ENCODE measurements at regions not wholly inside any gene's neighbourhood (a gene's known extent, or its start where the extent isn't known, plus 50 kb on each side); places are given as distances from the start of the nearest gene placed in this dataset.

GRCh38 chr21:15242906-15243305 lies 178.1 kb upstream of the NRIP1 start:
- DNase-seq = no peak

GRCh38 chr21:15243406-15243805 lies 178.6 kb upstream of the NRIP1 start:
- no peak for DNase-seq

- no peak for DNase-seq
Observed at GRCh38 chr21:15247613-15248012, 182.8 kb upstream of the NRIP1 start.

- DNase-seq = peak; percentile 48
Observed at GRCh38 chr21:15249285-15249993, 184.6 kb upstream of the NRIP1 start.

- DNase-seq = no peak
Observed at GRCh38 chr21:15250384-15250783, 185.6 kb upstream of the NRIP1 start.

- DNase-seq = no peak
Observed at GRCh38 chr21:15252431-15252830, 187.6 kb upstream of the NRIP1 start.

- DNase-seq = no peak
Observed at GRCh38 chr21:15254111-15254510, 189.3 kb upstream of the NRIP1 start.

- no peak for DNase-seq
Observed at GRCh38 chr21:15255261-15255660, 190.5 kb upstream of the NRIP1 start.

GRCh38 chr21:15255763-15256162 lies 191.0 kb upstream of the NRIP1 start:
- DNase-seq = no peak

GRCh38 chr21:15256996-15257395 lies 192.2 kb upstream of the NRIP1 start:
- no peak for DNase-seq

- no peak for DNase-seq
Observed at GRCh38 chr21:15257646-15258045, 192.8 kb upstream of the NRIP1 start.

GRCh38 chr21:15259824-15260223 lies 195.0 kb upstream of the NRIP1 start:
- no peak for DNase-seq

- DNase-seq = no peak
Observed at GRCh38 chr21:15260604-15261003, 195.8 kb upstream of the NRIP1 start.

GRCh38 chr21:15264084-15264665 lies 199.4 kb upstream of the NRIP1 start:
- DNase-seq = no peak

- DNase-seq = no peak
Observed at GRCh38 chr21:15272171-15272570, 207.4 kb upstream of the NRIP1 start.

- DNase-seq = no peak
Observed at GRCh38 chr21:15272591-15272990, 207.8 kb upstream of the NRIP1 start.

GRCh38 chr21:15273244-15273643 lies 208.4 kb upstream of the NRIP1 start:
- DNase-seq = no peak

GRCh38 chr21:15274701-15275485 lies 210.1 kb upstream of the NRIP1 start:
- DNase-seq = no peak

- no peak for DNase-seq
Observed at GRCh38 chr21:15275615-15276235, 210.9 kb upstream of the NRIP1 start.

- no peak for DNase-seq
Observed at GRCh38 chr21:15276243-15276642, 211.4 kb upstream of the NRIP1 start.

GRCh38 chr21:15277466-15277865 lies 212.7 kb upstream of the NRIP1 start:
- no peak for DNase-seq

- DNase-seq = no peak
Observed at GRCh38 chr21:15278279-15278678, 213.5 kb upstream of the NRIP1 start.

- DNase-seq = no peak
Observed at GRCh38 chr21:15278851-15279250, 214.1 kb upstream of the NRIP1 start.

- no peak for DNase-seq
Observed at GRCh38 chr21:15279482-15279881, 214.7 kb upstream of the NRIP1 start.

Measured in right forelimb (tissue), 1 donor.